MM.1S (cell line): ENCODE measurements at regions not wholly inside any gene's neighbourhood (a gene's known extent, or its start where the extent isn't known, plus 50 kb on each side); places are given as distances from the start of the nearest gene placed in this dataset.

Source experiments
- DNase-seq: peaks from one replicate; pipeline ENCODE4 v3.0.0-alpha.2; 2015
- H2AFZ ChIP-seq: fragments of 300-600 bp; sonication (generic); 2 replicates; pipeline ENCODE4 v1.6.0; 2016; ENCODE audit warnings: antibody characterized with exemption, low read length
- H3F3A ChIP-seq: fragments of 300-600 bp; sonication (generic); 2 replicates; pipeline ENCODE4 v1.6.1; 2016; ENCODE audit warnings: mild to moderate bottlenecking, antibody characterized with exemption, low read length, moderate library complexity, mixed read lengths; ENCODE audit not compliant: insufficient read depth
- H3K27ac ChIP-seq: fragments of 300-600 bp; sonication (generic); 2 replicates; pipeline ENCODE4 v1.5.1; 2016; ENCODE audit warnings: mild to moderate bottlenecking, low read length
- H3K27me3 ChIP-seq: fragments of 300-600 bp; sonication (generic); replicated peaks from 2 replicates; pipeline ENCODE4 v1.6.0; 2016; ENCODE audit warnings: low read length; ENCODE audit not compliant: insufficient read depth
- H3K36me3 ChIP-seq: fragments of 300-600 bp; sonication (generic); replicated peaks from 2 replicates; pipeline ENCODE4 v1.6.1; 2016; ENCODE audit warnings: mild to moderate bottlenecking, low read length, mixed read lengths; ENCODE audit not compliant: insufficient read depth
- H3K4me1 ChIP-seq: fragments of 300-600 bp; sonication (generic); 2 replicates; pipeline ENCODE4 v1.6.1; 2016; ENCODE audit warnings: low read length, mixed read lengths
- H3K4me2 ChIP-seq: fragments of 300-600 bp; sonication (generic); 2 replicates; pipeline ENCODE4 v1.6.0; 2016; ENCODE audit warnings: low read depth, low read length
- H3K4me3 ChIP-seq: fragments of 300-600 bp; sonication (generic); 2 replicates; pipeline ENCODE4 v1.5.1; 2016; ENCODE audit warnings: low read length, mixed read lengths
- H3K79me2 ChIP-seq: fragments of 300-600 bp; sonication (generic); 2 replicates; pipeline ENCODE4 v1.6.1; 2016; ENCODE audit warnings: mixed run types, low read length, mixed read lengths
- H3K9ac ChIP-seq: fragments of 300-600 bp; sonication (generic); 2 replicates; pipeline ENCODE4 v1.6.1; 2016; ENCODE audit warnings: low read length, mixed read lengths
- H3K9me2 ChIP-seq: fragments of 300-600 bp; sonication (generic); replicated peaks from 2 replicates; pipeline ENCODE4 v1.6.1; 2016; ENCODE audit warnings: mild to moderate bottlenecking, low read length, mixed read lengths; ENCODE audit not compliant: insufficient read depth
- H3K9me3 ChIP-seq: fragments of 300-600 bp; sonication (generic); replicated peaks from 2 replicates; pipeline ENCODE4 v1.6.1; 2016; ENCODE audit warnings: mild to moderate bottlenecking, low read length, mixed read lengths; ENCODE audit not compliant: insufficient read depth
- H4K20me1 ChIP-seq: fragments of 300-600 bp; sonication (generic); 2 replicates; pipeline ENCODE4 v1.6.1; 2016; ENCODE audit warnings: mild to moderate bottlenecking, low read length, moderate library complexity, mixed read lengths; ENCODE audit not compliant: insufficient read depth
- EZH2 ChIP-seq: fragments of 300-600 bp; sonication (generic); optimal IDR thresholded peaks from 2 replicates; pipeline ENCODE3; 2017; ENCODE audit warnings: low read depth, mild to moderate bottlenecking, antibody characterized with exemption, low read length, mixed read lengths
- EZH2phosphoT487 ChIP-seq: fragments of 300-600 bp; sonication (generic); IDR thresholded peaks from 2 replicates; pipeline ENCODE4 v1.6.1; 2018; ENCODE audit warnings: antibody characterized with exemption, low read length
- TF ChIP-seq, protein P1 (sequence below): fragments of 300-600 bp; sonication (generic); IDR thresholded peaks from 2 replicates; pipeline ENCODE4 v1.5.1; 2016; ENCODE audit warnings: antibody characterized with exemption, low read length, mixed read lengths

DNA sequence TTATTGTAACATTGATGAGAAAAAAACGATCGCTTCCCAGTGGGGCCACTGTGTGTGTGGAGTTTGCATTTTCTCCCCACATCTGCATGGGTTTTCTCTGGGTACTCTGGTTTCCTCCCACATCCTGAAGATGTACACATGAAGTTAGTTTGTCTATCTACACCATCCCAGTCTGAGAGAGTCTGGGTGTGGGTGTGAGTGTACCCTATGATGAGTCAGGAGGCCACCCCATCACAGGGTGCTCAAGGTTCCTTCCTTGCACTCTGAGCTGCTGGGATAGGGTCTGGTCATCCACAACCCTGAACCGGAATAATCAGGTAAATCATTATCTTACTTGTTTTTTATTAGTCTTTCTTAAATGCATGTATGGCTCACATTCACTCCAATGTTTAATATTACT lies 457.1 kb downstream of the NTRK3 start:
- H4K20me1 ChIP-seq: no peaks in the 10 kb centered on the region
- no peaks in the 10 kb centered on the region for H3K9me3 ChIP-seq
- H3K27me3 ChIP-seq: no peaks in the 10 kb centered on the region
- no peak for DNase-seq
- H3K27ac ChIP-seq: no peak overlapping the region
- H3K36me3 ChIP-seq: no peaks in the 10 kb centered on the region
- no peaks in the 10 kb centered on the region for H3F3A ChIP-seq
- TF ChIP-seq, protein P1, sequence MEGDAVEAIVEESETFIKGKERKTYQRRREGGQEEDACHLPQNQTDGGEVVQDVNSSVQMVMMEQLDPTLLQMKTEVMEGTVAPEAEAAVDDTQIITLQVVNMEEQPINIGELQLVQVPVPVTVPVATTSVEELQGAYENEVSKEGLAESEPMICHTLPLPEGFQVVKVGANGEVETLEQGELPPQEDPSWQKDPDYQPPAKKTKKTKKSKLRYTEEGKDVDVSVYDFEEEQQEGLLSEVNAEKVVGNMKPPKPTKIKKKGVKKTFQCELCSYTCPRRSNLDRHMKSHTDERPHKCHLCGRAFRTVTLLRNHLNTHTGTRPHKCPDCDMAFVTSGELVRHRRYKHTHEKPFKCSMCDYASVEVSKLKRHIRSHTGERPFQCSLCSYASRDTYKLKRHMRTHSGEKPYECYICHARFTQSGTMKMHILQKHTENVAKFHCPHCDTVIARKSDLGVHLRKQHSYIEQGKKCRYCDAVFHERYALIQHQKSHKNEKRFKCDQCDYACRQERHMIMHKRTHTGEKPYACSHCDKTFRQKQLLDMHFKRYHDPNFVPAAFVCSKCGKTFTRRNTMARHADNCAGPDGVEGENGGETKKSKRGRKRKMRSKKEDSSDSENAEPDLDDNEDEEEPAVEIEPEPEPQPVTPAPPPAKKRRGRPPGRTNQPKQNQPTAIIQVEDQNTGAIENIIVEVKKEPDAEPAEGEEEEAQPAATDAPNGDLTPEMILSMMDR: no peak
- no peak for TF ChIP-seq EZH2phosphoT487
- H3K4me2 ChIP-seq: no peak overlapping the region
- no peaks in the 10 kb centered on the region for H3K9me2 ChIP-seq
- no peaks in the 10 kb centered on the region for H3K79me2 ChIP-seq
- H2AFZ ChIP-seq: no peak overlapping the region
- no peaks in the 10 kb centered on the region for H3K4me1 ChIP-seq
- no peak overlapping the region for H3K4me3 ChIP-seq
- no peak overlapping the region for H3K9ac ChIP-seq

DNA sequence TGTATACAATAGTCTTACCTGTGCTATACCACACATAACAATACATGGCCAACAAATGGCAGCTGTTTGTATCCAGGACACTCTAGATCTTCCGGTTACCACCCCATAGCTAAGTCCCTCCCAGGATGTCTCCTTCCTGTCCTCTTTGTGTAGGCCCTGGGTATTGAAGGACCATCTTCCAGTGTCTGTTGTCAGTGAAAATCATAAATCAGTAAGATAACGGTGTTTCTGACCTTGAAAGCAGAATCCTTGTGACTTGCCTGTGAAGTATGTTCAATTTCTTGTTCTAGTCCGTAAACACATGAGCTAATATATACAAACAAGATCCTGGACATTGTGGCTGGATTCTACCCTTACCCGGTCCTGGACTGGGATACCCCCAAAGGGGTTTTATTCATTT lies 462.8 kb downstream of the NTRK3 start:
- TF ChIP-seq EZH2phosphoT487 (no peak), EZH2 (no peak)
- TF ChIP-seq, protein P1: no peak
- H2AFZ ChIP-seq: no peak overlapping the region
- no peak for DNase-seq

DNA sequence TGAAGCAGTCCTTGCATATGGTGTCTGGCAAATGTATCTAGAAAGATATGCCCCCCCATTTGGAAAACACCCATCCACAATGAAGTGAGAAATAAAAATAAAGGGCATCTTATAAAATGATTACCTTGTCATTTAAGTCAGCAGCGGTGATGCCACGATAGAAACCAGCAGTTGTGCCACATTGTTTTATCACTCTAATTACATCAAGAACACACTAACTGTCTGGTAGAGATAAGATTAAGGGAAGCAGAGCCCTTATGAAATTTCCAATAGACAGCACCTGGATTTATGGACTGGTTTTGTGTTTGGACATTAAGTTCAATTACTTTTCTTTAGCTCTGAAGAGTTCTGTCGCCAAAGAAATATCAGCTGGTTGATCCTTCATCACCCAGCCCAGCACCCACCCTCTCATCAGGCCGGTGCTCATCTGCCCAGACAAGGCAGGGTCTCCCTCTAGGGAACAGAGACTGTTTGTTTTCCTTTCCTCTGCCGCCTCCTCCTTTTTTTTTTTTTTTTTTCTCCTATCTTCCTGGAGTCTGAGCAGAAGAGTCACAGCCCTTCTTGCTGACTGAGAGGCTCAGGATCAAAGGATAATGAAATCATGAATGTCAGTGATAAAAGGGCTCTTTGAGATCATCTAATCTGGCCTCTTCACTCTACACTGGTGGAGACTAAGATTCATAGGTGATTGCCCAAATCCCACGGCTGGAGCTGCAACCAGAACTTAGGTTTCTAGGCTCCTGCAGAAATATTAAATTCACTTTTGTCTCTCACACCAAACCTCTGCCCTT lies 464.1 kb downstream of the NTRK3 start:
- Histone ChIP-seq H2AFZ (no peak overlapping the region), H3F3A (no peaks in the 10 kb centered on the region), H4K20me1 (no peaks in the 10 kb centered on the region), H3K9ac (no peak overlapping the region), H3K79me2 (no peaks in the 10 kb centered on the region), H3K9me3 (no peaks in the 10 kb centered on the region), H3K36me3 (no peaks in the 10 kb centered on the region), H3K4me2 (no peak overlapping the region), H3K9me2 (no peaks in the 10 kb centered on the region), H3K4me1 (no peaks in the 10 kb centered on the region), H3K4me3 (no peak overlapping the region), H3K27ac (no peak overlapping the region), H3K27me3 (no peaks in the 10 kb centered on the region)
- no peak for DNase-seq
- TF ChIP-seq EZH2phosphoT487 (no peak), EZH2 (no peak)
- TF ChIP-seq, protein P1: no peak

More for the DNA sequence above, 462.8 kb downstream of the NTRK3 start:
- H3K9me3 ChIP-seq: no peaks in the 10 kb centered on the region
- no peaks in the 10 kb centered on the region for H4K20me1 ChIP-seq
- H3K9ac ChIP-seq: no peak overlapping the region
- H3K79me2 ChIP-seq: no peaks in the 10 kb centered on the region
- no peak overlapping the region for H3K4me2 ChIP-seq
- H3F3A ChIP-seq: no peaks in the 10 kb centered on the region
- no peak overlapping the region for H3K27ac ChIP-seq
- H3K36me3 ChIP-seq: no peaks in the 10 kb centered on the region
- H3K27me3 ChIP-seq: no peaks in the 10 kb centered on the region
- H3K4me1 ChIP-seq: no peaks in the 10 kb centered on the region
- no peaks in the 10 kb centered on the region for H3K9me2 ChIP-seq
- H3K4me3 ChIP-seq: no peak overlapping the region
